ENCODE measurements at regions not wholly inside any gene's neighbourhood (a gene's known extent, or its start where the extent isn't known, plus 50 kb on each side); places are given as distances from the start of the nearest gene placed in this dataset.
A peak's percentile ranks its signal among the peaks of the same experiment; 100 is the strongest.
"Not testable (repeated sequence)": the region's sequence is repeated elsewhere in the genome, so short reads cannot be mapped to it uniquely, and the experiment has no call there.

- no peak for FAIRE-seq
Measured at GRCh38 chr15:19987389-19988048, 554.1 kb downstream of the GOLGA6L6 start.

GRCh38 chr15:19984101-19984500 is 557.5 kb downstream of the GOLGA6L6 start:
- H3K36me3 ChIP-seq (ENCODE audit: control insufficient read depth, insufficient read depth, low read length) = no peaks in the 10 kb centered on the region
- TF ChIP-seq CTCF (IDR thresholded peaks at IDR 0.05; ENCODE audit: insufficient read depth, low read length, severe bottlenecking) = no peak
- DNase-seq (ENCODE audit: low read depth) = no peak
- H3K4me3 ChIP-seq (ENCODE audit: low read depth, low read length) = no peak overlapping the region
- no peak for FAIRE-seq
- no peaks in the 10 kb centered on the region for H3K27me3 ChIP-seq (ENCODE audit: control insufficient read depth, insufficient read depth, low read length)

More at GRCh38 chr15:19987389-19988048, 554.1 kb downstream of the GOLGA6L6 start:
- Histone ChIP-seq H3K4me3 (ENCODE audit: low read depth, low read length) (no peak overlapping the region), H3K27me3 (ENCODE audit: control insufficient read depth, insufficient read depth, low read length) (no peaks in the 10 kb centered on the region), H3K36me3 (ENCODE audit: control insufficient read depth, insufficient read depth, low read length) (no peaks in the 10 kb centered on the region)
- DNase-seq (ENCODE audit: low read depth) = no peak
- TF ChIP-seq CTCF (IDR thresholded peaks at IDR 0.05; ENCODE audit: insufficient read depth, low read length, severe bottlenecking) = no peak

- H3K4me3 ChIP-seq (ENCODE audit: low read depth, low read length) = no peak overlapping the region
- FAIRE-seq = no peak
- DNase-seq (ENCODE audit: low read depth) = no peak
- H3K27me3 ChIP-seq (ENCODE audit: control insufficient read depth, insufficient read depth, low read length) = no peaks in the 10 kb centered on the region
- no peak for TF ChIP-seq CTCF (IDR thresholded peaks at IDR 0.05; ENCODE audit: insufficient read depth, low read length, severe bottlenecking)
- no peaks in the 10 kb centered on the region for H3K36me3 ChIP-seq (ENCODE audit: control insufficient read depth, insufficient read depth, low read length)
Measured at GRCh38 chr15:19974998-19975397, 566.6 kb downstream of the GOLGA6L6 start.

- FAIRE-seq (no peak), DNase-seq (ENCODE audit: low read depth) (no peak)
- no peaks in the 10 kb centered on the region for H3K27me3 ChIP-seq (ENCODE audit: control insufficient read depth, insufficient read depth, low read length)
Measured at GRCh38 chr15:19973718-19974117, 567.9 kb downstream of the GOLGA6L6 start.

GRCh38 chr15:19972582-19972981 is 569.0 kb downstream of the GOLGA6L6 start:
- not testable (repeated sequence) for H3K36me3 ChIP-seq (ENCODE audit: control insufficient read depth, insufficient read depth, low read length); H3K27me3 ChIP-seq (ENCODE audit: control insufficient read depth, insufficient read depth, low read length); H3K4me3 ChIP-seq (ENCODE audit: low read depth, low read length); DNase-seq (ENCODE audit: low read depth)
- peak; percentile 18 for FAIRE-seq

More at GRCh38 chr15:19973718-19974117, 567.9 kb downstream of the GOLGA6L6 start:
- H3K4me3 ChIP-seq (ENCODE audit: low read depth, low read length) = no peak overlapping the region
- TF ChIP-seq CTCF (IDR thresholded peaks at IDR 0.05; ENCODE audit: insufficient read depth, low read length, severe bottlenecking) = no peak
- no peaks in the 10 kb centered on the region for H3K36me3 ChIP-seq (ENCODE audit: control insufficient read depth, insufficient read depth, low read length)

- H3K27me3 ChIP-seq (ENCODE audit: control insufficient read depth, insufficient read depth, low read length); H3K36me3 ChIP-seq (ENCODE audit: control insufficient read depth, insufficient read depth, low read length); H3K4me3 ChIP-seq (ENCODE audit: low read depth, low read length); FAIRE-seq; DNase-seq (ENCODE audit: low read depth): not testable (repeated sequence)
Measured at GRCh38 chr15:19965574-19965973, 576.0 kb downstream of the GOLGA6L6 start.

- peak; percentile 18 for FAIRE-seq
- not testable (repeated sequence) for H3K27me3 ChIP-seq (ENCODE audit: control insufficient read depth, insufficient read depth, low read length); H3K4me3 ChIP-seq (ENCODE audit: low read depth, low read length); DNase-seq (ENCODE audit: low read depth); H3K36me3 ChIP-seq (ENCODE audit: control insufficient read depth, insufficient read depth, low read length)
Measured at GRCh38 chr15:19964480-19964879, 577.1 kb downstream of the GOLGA6L6 start.
